Mesothelial cell of epicardium (in vitro differentiated cells): ENCODE measurements at regions not wholly inside any gene's neighbourhood (a gene's known extent, or its start where the extent isn't known, plus 50 kb on each side); places are given as distances from the start of the nearest gene placed in this dataset.

Experiments
- DNase-seq, 2 experiments: peaks; one replicate each; pipeline ENCODE4 v3.0.0; 2021; ENCODE audit warnings: low spot score in 2 of 2; ENCODE audit not compliant: unreplicated experiment in 2 of 2
- H3K27ac Mint-ChIP-seq: 2 replicates; pipeline ENCODE4 v1.8.0; 2021; ENCODE audit warnings: mixed read lengths
- H3K27me3 Mint-ChIP-seq: 2 replicates; pipeline ENCODE4 v1.8.0; 2021; ENCODE audit warnings: low read depth, mixed read lengths
- H3K36me3 Mint-ChIP-seq: 2 replicates; pipeline ENCODE4 v1.8.0; 2021; ENCODE audit warnings: mixed read lengths
- H3K4me1 Mint-ChIP-seq: 2 replicates; pipeline ENCODE4 v1.8.0; 2021; ENCODE audit warnings: mixed read lengths
- H3K4me3 Mint-ChIP-seq: 2 replicates; pipeline ENCODE4 v1.8.0; 2021; ENCODE audit warnings: mild to moderate bottlenecking, moderate library complexity, mixed read lengths
- H3K9me3 Mint-ChIP-seq: 2 replicates; pipeline ENCODE4 v1.8.0; 2021; ENCODE audit warnings: mixed read lengths
- TF ChIP-seq, protein P1 (sequence below): fragments of 200-600 bp; sonication (generic); IDR thresholded peaks from one replicate; pipeline ENCODE4 v1.5.0; 2021; ENCODE audit warnings: antibody characterized with exemption; ENCODE audit not compliant: unreplicated experiment

DNA sequence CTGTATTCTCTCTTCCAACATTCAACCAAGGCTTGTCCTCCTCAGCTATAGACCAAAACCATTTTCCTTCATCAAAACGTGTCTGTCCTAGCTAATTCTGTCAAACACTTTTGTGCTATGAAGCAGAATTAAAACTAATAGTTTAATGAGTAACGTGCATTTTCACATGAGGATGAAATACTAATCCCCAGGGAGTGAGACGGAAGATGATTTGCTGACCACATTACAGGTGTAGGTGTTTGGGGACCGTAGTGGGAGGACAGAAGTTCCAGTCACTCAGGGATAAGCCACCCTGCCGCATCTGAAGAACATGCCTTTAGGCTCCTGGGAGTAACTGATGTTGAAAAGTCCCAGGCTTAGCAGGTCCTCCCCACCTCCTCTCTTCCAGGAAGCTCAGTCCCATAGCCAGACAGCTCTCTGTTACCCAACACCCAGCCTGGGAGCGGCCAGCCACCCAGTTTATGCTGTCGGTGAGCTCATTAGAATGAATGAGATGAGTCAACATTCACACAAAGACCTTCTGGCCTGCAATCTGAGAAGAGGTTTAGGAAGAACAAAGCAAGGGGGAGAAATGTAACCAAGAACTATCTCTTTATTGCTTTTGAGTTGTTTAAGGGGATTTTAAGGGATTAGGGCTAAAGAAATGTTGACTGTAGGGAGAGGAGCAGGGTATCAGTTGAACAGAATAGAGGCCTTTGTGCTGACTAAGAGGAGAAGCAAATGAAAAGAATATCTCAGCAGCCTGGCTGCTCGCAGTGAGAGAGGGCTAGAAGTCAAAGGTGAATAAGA is 122.5 kb downstream of the FOXI3 start:
- Mint-ChIP-seq H3K36me3 (no peaks in the 10 kb centered on the region), H3K4me3 (no peak overlapping the region), H3K9me3 (peaks cover 4% of the 10 kb centered on the region), H3K27ac (no peak overlapping the region), H3K4me1 (peaks cover 4% of the 10 kb centered on the region), H3K27me3 (peaks cover 24% of the 10 kb centered on the region)
- no peak for DNase-seq
- TF ChIP-seq, protein P1, sequence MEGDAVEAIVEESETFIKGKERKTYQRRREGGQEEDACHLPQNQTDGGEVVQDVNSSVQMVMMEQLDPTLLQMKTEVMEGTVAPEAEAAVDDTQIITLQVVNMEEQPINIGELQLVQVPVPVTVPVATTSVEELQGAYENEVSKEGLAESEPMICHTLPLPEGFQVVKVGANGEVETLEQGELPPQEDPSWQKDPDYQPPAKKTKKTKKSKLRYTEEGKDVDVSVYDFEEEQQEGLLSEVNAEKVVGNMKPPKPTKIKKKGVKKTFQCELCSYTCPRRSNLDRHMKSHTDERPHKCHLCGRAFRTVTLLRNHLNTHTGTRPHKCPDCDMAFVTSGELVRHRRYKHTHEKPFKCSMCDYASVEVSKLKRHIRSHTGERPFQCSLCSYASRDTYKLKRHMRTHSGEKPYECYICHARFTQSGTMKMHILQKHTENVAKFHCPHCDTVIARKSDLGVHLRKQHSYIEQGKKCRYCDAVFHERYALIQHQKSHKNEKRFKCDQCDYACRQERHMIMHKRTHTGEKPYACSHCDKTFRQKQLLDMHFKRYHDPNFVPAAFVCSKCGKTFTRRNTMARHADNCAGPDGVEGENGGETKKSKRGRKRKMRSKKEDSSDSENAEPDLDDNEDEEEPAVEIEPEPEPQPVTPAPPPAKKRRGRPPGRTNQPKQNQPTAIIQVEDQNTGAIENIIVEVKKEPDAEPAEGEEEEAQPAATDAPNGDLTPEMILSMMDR: no peak

DNA sequence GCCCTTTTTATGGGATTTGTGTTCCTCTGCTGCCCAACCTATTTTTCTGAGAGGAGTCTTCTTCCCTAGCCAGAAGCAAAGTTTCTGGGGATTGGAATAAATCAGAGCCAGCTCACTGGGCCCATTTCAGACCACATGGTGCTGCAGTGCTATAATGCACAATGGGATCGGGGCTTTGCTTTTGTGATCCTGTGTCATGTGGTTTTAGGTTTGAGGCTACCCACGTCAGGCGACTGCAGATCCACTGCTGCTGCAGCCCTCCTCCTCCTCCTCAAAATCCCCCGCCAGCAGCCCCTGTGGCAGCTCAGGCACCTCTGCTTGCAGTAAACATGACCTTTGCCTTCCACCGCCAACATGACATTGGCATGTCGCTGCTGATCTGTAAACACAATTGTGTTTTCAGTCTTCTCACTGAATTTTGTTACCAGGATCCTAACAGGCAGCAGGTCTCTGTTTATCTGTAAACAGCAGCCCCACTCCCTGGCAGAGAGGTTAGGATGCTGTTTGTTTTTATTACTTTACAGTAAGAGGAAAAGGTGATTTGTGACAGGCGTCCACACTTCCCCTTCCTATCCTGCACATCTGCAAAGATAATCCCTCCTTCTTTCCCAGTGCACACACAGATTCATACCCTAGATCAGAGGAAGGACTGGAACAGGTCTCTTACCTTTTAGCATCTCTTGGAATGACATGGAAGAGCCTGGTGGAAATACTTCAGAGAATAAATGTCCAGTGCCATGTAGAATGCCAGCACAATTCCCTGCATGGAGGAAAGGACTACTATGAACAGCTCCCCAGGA is 130.8 kb downstream of the FOXI3 start:
- H3K27me3 Mint-ChIP-seq: peaks cover 4% of the 10 kb centered on the region
- TF ChIP-seq, protein P1: no peak
- no peak overlapping the region for H3K27ac Mint-ChIP-seq
- no peaks in the 10 kb centered on the region for H3K36me3 Mint-ChIP-seq
- H3K4me1 Mint-ChIP-seq: peaks cover 2% of the 10 kb centered on the region
- no peaks in the 10 kb centered on the region for H3K9me3 Mint-ChIP-seq
- no peak for DNase-seq
- H3K4me3 Mint-ChIP-seq: no peak overlapping the region

DNA sequence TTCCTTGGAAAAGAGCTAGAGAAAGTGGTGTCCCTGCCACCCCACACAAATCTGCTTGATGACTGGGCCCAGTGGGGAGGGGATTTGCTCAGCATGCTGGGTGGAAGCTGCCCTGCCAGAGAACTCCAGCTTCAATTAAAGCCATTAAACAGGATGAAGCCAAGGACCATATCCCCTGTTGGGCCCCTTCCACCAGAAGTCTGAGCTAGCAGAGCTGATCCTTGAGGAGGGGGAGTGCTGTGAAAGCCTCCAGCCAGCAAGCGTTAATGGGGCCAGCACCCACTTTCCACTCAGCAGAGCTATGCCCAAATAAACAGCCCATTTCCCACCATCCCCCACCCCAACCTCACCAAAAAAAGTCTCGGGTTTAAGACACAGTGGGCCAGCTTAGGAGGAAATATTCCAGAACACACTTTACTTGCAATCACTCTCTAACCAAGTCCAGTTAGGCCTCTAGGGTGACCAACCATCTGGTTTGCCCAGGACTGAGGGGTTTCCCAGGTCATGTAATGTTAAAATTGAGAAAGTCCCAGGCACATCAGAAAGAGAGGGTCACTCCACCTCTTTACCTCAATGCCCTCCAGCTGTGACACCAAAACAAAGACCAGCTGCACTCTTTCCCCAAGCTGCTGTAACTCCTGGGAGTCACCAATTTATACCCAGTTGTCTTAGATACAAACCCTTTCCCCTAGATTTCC is 132.3 kb downstream of the FOXI3 start:
- TF ChIP-seq, protein P1: no peak
- peaks cover 2% of the 10 kb centered on the region for H3K27me3 Mint-ChIP-seq
- no peak overlapping the region for H3K27ac Mint-ChIP-seq
- no peaks in the 10 kb centered on the region for H3K9me3 Mint-ChIP-seq
- H3K36me3 Mint-ChIP-seq: no peaks in the 10 kb centered on the region
- no peak for DNase-seq
- H3K4me3 Mint-ChIP-seq: no peak overlapping the region
- H3K4me1 Mint-ChIP-seq: peaks cover 2% of the 10 kb centered on the region

DNA sequence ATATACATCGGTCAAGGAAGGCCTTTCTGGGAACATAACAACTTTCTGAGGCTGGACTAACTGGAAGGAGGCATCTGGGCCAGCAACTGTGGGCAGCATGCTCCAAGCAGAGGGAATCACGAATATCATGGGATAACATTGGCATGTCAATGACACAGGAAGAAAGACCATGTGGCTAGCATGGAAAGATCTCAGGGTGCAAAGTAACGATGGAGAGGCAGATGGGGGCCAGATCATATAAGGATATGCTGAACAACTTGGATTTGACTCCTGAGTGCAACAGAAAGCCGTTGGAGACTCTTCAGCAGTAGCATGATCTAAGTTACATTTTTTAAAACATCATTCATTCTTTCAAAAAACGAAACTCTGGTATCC is 133.6 kb downstream of the FOXI3 start:
- no peak overlapping the region for H3K27ac Mint-ChIP-seq

More for the DNA sequence above, 133.6 kb downstream of the FOXI3 start:
- Mint-ChIP-seq H3K4me1 (peaks cover 2% of the 10 kb centered on the region), H3K36me3 (no peaks in the 10 kb centered on the region), H3K27me3 (peaks cover 2% of the 10 kb centered on the region), H3K9me3 (no peaks in the 10 kb centered on the region), H3K4me3 (no peak overlapping the region)
- TF ChIP-seq, protein P1: no peak
- no peak for DNase-seq
